WI38 (cell line): ENCODE measurements at regions not wholly inside any gene's neighbourhood (a gene's known extent, or its start where the extent isn't known, plus 50 kb on each side); places are given as distances from the start of the nearest gene placed in this dataset.

Experiments
- H3K4me3 ChIP-seq: 2 replicates; pipeline ENCODE4 v1.5.1; 2011; ENCODE audit warnings: low read depth, mild to moderate bottlenecking, control low read depth, low read length
- TF ChIP-seq, protein P1 (sequence below): IDR thresholded peaks from 2 replicates; pipeline ENCODE4 v1.5.1; 2012; ENCODE audit warnings: low read depth, mild to moderate bottlenecking, control low read depth, low read length

DNA sequence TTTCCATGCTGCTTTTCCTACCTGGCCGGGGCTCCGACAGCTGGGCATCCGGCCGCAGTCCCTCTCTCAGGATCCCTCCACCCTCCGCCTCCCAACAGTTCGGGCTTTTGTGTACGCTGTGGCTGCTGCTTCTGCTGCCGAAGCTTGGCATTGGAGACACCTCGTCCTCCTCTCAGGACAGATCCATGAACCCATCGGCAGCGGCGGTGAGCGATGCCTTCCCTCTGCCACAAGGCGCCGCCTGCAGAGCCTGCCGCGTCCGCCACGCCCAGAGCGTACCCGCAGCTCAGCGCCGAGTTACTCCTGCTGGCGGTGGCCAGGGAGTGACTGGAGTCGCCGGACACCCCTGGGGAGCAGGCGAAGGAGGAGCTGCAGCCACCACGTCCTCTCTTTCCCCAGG, 2032.8 kb downstream of the TP53TG3F start:
- no peak overlapping the region for H3K4me3 ChIP-seq
- TF ChIP-seq, protein P1, sequence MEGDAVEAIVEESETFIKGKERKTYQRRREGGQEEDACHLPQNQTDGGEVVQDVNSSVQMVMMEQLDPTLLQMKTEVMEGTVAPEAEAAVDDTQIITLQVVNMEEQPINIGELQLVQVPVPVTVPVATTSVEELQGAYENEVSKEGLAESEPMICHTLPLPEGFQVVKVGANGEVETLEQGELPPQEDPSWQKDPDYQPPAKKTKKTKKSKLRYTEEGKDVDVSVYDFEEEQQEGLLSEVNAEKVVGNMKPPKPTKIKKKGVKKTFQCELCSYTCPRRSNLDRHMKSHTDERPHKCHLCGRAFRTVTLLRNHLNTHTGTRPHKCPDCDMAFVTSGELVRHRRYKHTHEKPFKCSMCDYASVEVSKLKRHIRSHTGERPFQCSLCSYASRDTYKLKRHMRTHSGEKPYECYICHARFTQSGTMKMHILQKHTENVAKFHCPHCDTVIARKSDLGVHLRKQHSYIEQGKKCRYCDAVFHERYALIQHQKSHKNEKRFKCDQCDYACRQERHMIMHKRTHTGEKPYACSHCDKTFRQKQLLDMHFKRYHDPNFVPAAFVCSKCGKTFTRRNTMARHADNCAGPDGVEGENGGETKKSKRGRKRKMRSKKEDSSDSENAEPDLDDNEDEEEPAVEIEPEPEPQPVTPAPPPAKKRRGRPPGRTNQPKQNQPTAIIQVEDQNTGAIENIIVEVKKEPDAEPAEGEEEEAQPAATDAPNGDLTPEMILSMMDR: no peak

DNA sequence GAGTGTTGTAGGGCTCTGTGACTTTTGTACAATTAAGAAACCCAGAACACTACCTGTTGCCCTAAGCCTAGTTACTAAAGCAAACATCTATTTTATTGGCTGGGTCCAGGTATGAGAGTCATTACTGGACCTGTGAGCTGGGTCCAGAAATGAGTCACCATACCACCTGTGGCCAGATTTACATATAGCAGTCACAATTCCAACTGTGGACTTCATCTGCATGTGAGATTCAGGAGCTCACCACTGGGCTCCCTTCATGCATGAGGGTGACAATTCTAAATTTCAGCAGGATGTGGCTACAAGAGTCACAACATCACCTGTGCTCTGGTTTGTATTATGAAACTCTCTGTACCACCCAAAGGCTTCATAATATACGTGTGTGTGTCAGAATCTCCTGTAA, 2038.0 kb downstream of the TP53TG3F start:
- no peak overlapping the region for H3K4me3 ChIP-seq
- TF ChIP-seq, protein P1: no peak

DNA sequence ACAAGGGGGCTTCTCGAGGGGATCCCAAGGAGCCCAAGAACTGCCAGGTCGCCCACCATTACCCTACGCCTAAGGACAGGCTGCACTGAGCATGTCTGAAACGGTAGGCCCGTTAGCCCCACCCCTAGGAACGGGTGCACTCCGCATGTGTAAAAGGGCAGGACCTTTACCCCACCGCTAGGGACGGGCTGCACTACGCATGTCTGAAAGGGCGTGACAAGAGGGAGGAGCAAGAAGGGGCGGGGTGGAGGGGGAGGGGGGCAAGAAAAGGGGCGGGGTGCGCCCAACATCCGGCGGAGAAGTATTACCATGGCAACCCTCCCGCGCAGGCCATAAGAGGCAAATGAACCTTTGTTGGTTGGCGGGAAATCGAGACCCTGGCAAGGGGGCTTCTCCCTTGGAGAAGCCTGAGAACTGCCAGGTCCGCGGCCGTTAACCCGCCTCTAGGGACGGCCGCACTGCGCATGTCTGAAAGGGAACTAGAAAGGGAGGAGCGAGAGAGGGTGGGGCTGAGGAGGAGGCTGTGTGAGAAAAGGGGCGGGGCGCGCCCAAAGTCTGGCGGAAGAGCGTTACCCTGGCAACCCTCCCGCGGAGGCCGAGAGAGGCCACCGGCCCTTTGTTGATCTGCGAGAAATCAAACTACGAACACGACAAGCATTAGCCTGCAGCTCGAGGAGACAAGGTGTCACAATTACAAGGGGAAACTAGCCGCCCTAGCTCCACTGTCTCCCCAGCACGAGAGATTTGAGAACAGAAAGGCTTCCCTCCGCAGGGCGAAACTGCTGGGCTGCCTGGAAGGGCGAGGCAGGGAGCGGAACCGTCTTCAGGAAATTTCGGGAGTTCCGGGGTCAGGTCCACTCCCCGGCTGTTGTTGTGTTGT, 2046.8 kb downstream of the TP53TG3F start:
- H3K4me3 ChIP-seq: no peak overlapping the region
- TF ChIP-seq, protein P1: no peak

DNA sequence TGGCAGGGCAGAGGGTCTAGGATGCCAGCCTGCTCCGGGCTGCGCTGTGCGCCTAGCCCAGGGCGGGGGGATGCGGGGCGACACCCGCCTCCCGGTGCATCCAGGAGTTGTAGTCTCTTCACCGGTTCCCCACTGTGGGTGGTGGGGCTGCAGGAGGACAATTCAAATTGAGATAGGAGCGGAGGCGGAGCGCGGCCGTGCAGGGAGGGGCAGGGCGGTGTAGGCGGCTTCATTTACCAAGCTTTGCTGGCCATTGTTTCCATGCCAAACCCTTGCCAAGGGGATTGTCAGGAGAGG, 2047.4 kb downstream of the TP53TG3F start:
- no peak overlapping the region for H3K4me3 ChIP-seq
- TF ChIP-seq, protein P1: no peak

DNA sequence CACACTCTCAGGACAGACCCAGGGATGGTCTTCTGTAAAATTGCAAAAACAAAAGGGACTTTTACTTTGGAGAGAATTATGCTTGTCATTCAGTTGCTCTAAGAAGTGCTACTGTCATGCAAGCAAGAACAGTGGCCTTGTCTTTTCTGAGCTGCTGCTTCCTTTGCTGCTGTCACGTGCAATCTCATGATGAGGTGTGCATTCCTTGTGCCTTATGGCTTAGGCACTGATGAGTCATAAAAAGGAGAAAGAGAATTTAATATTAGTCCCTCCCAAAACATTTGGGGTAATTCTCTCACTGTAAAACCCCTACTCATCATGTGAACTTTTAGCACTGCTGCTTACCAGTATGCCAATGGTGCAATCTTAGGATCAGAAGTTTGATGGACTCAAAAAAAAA, 2051.3 kb downstream of the TP53TG3F start:
- TF ChIP-seq, protein P1: no peak

DNA sequence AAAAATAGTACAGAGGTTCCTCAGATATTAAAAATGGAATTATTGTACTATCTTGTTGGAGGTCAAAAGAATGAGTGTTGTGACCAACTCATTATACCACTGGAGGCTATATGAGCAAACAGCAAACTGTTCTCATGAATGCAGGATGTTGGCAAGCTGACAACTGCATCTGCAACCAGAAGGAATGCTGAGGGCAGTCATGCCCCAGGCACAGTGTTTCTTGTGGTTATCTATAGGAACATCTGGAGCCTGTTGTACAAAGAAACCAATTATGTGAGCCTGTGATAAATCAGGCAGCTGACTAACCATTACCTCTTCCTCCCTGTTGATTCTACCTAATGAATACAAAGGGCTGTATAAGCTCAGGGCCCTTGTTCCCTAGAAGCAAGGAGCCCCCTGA, 2057.1 kb downstream of the TP53TG3F start:
- TF ChIP-seq, protein P1: no peak
- H3K4me3 ChIP-seq: no peak overlapping the region

More for the DNA sequence above, 2051.3 kb downstream of the TP53TG3F start:
- H3K4me3 ChIP-seq: no peak overlapping the region

DNA sequence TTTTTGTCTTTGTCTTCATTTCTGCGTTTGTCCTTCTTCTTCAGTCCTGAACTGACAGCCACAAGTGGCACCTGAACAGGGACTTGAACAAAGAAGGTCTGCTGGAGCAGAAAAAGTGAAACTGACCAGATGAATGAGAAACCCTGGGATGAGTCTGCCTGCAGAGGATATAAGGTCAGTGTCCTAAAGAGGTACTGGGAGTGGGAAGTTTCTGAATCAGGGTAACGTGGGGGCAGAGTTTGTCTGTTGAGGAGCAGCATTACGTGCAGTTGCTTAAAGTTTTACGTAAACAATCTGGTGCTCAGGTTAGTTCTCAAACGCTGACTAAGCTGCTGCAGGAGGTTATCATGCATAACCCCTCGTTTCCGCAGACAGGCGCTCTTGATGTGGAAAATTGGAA, 2057.6 kb downstream of the TP53TG3F start:
- H3K4me3 ChIP-seq: no peak overlapping the region
- TF ChIP-seq, protein P1: no peak
